ENCODE measurements at regions not wholly inside any gene's neighbourhood (a gene's known extent, or its start where the extent isn't known, plus 50 kb on each side); places are given as distances from the start of the nearest gene placed in this dataset.

- H2BK120ac ChIP-seq (ENCODE audit: low read depth, low read length) = no peak overlapping the region
- no peak overlapping the region for H2AFZ ChIP-seq (replicated peaks; ENCODE audit: low read length, poor library complexity)
- dilution Hi-C loops (cut with HindIII; ENCODE audit: low sequenced_read_pairs, unreplicated experiment) = no loop called here
- no peaks in the 10 kb centered on the region for H4K20me1 ChIP-seq (ENCODE audit: insufficient read depth, low read length)
- H3K23ac ChIP-seq (ENCODE audit: low read depth, low read length) = no peak overlapping the region
- no TSS peak for BruUV-seq (replicated peaks)
- DNase-seq (no peak), ATAC-seq (ENCODE audit: low read depth) (no peak)
- no peak overlapping the region for H3K4me3 ChIP-seq (ENCODE audit: insufficient read depth, low read depth, low read length)
- no peak overlapping the region for H2AK5ac ChIP-seq (ENCODE audit: low read depth, low read length)
- no peak for TF ChIP-seq USF2 (IDR thresholded peaks at IDR 0.05; ENCODE audit: low read depth, low read length)
- no peak for TF ChIP-seq CEBPB (IDR thresholded peaks at IDR 0.05; ENCODE audit: low read depth, low read length)
- no peak for TF ChIP-seq MAZ (IDR thresholded peaks at IDR 0.05; ENCODE audit: borderline replicate concordance, low read depth, low read length)
- TF ChIP-seq NFE2L2 (IDR thresholded peaks at IDR 0.05; ENCODE audit: low read depth, low read length) = no peak
- no peak overlapping the region for H4K5ac ChIP-seq (ENCODE audit: low read depth, low read length)
- H3K4me1 ChIP-seq (ENCODE audit: control insufficient read depth, insufficient read depth, low read length) = peaks cover 2% of the 10 kb centered on the region
- H3K56ac ChIP-seq (ENCODE audit: extremely low read depth, insufficient read depth, low read length) = no peak overlapping the region
- no peak overlapping the region for H3K18ac ChIP-seq (ENCODE audit: low read depth, low read length)
- ChIA-PET POLR2A (ENCODE audit: unreplicated experiment) (no interaction called here), CTCF (no interaction called here)
- no peak overlapping the region for H3K14ac ChIP-seq (replicated peaks; ENCODE audit: low read depth, low read length)
- WGBS, 2 experiments (ENCODE audit: extremely low coverage in 2 of 2, insufficient read length in 1 of 2) = no CpG with 5 or more reads among the region's 4 CpGs
- no peaks in the 10 kb centered on the region for H3K9me1 ChIP-seq (ENCODE audit: insufficient read depth, low read length)
- H3K36me3 ChIP-seq (ENCODE audit: control insufficient read depth, insufficient read depth, low read length) = no peaks in the 10 kb centered on the region
- H3K4ac ChIP-seq (ENCODE audit: low read depth, low read length) = no peak overlapping the region
- H3K9me3 ChIP-seq (ENCODE audit: control insufficient read depth, insufficient read depth, low read length) = no peaks in the 10 kb centered on the region
- H3K4me2 ChIP-seq (ENCODE audit: low read depth, low read length) = no peak overlapping the region
- no peak overlapping the region for H2AK9ac ChIP-seq (replicated peaks; ENCODE audit: low read depth, low read length, poor library complexity)
- no peak overlapping the region for H3K9ac ChIP-seq (ENCODE audit: low read depth, low read length)
- intact Hi-C loops (cut with micrococcal nuclease) = no loop called here
- no peak overlapping the region for H2BK20ac ChIP-seq (ENCODE audit: low read depth, low read length)
- in situ Hi-C loops (cut with MboI; ENCODE audit: low sequenced_read_pairs) = no loop called here
- no peaks in the 10 kb centered on the region; the same call in none of the 2 replicates for H3K27me3 ChIP-seq (ENCODE audit: control insufficient read depth, insufficient read depth, low read length)
- H3K27ac ChIP-seq (ENCODE audit: insufficient read depth, low read length) = no peak overlapping the region
- no peak overlapping the region for H4K91ac ChIP-seq (ENCODE audit: insufficient read depth, low read depth, low read length)
- no peak overlapping the region for H4K8ac ChIP-seq (ENCODE audit: low read depth in 2 of 2, low read length in 2 of 2)
- no peak overlapping the region for H2BK5ac ChIP-seq (ENCODE audit: low read depth, low read length, poor library complexity, severe bottlenecking)
- H3K79me1 ChIP-seq (ENCODE audit: low read depth in 1 of 2, low read length in 2 of 2) = no peaks in the 10 kb centered on the region
- no peak overlapping the region for H2BK15ac ChIP-seq (ENCODE audit: low read depth, low read length)
Measured at GRCh38 chr7:134372858-134373257, 56.1 kb upstream of the SLC35B4 start.
